T1000 (cell line): ENCODE measurements at regions not wholly inside any gene's neighbourhood (a gene's known extent, or its start where the extent isn't known, plus 50 kb on each side); places are given as distances from the start of the nearest gene placed in this dataset.

Experiments
- DNase-seq: peaks from one replicate; lab custom pipeline; 2025; ENCODE audit warnings: mixed read lengths; lab: John Stamatoyannopoulos, UW

GRCh38 chr2:15826273-15826717 lies 114.1 kb upstream of the MYCN start:
- no peak for DNase-seq

- DNase-seq, result no peak
Measured at GRCh38 chr2:15827001-15827400, 113.3 kb upstream of the MYCN start.

GRCh38 chr2:15828576-15828975 lies 111.8 kb upstream of the MYCN start:
- no peak for DNase-seq

- DNase-seq, result no peak
Measured at GRCh38 chr2:15829091-15829801, 111.1 kb upstream of the MYCN start.

- DNase-seq, result no peak
Measured at GRCh38 chr2:15829985-15830384, 110.4 kb upstream of the MYCN start.

- DNase-seq, result no peak
Measured at GRCh38 chr2:15830937-15831549, 109.3 kb upstream of the MYCN start.

- no peak for DNase-seq
Measured at GRCh38 chr2:15832030-15832709, 108.2 kb upstream of the MYCN start.

GRCh38 chr2:15832849-15833680 lies 107.3 kb upstream of the MYCN start:
- DNase-seq, result no peak

- no peak for DNase-seq
Measured at GRCh38 chr2:15833731-15834130, 106.6 kb upstream of the MYCN start.

- no peak for DNase-seq
Measured at GRCh38 chr2:15834381-15835031, 105.8 kb upstream of the MYCN start.

- no peak for DNase-seq
Measured at GRCh38 chr2:15835991-15836688, 104.2 kb upstream of the MYCN start.

- no peak for DNase-seq
Measured at GRCh38 chr2:15836689-15837610, 103.4 kb upstream of the MYCN start.

- no peak for DNase-seq
Measured at GRCh38 chr2:15838481-15839090, 101.8 kb upstream of the MYCN start.

GRCh38 chr2:15839426-15840124 lies 100.8 kb upstream of the MYCN start:
- no peak for DNase-seq

GRCh38 chr2:15840148-15840547 lies 100.2 kb upstream of the MYCN start:
- DNase-seq, result no peak

GRCh38 chr2:15840969-15841368 lies 99.4 kb upstream of the MYCN start:
- DNase-seq, result no peak

GRCh38 chr2:15841776-15842560 lies 98.4 kb upstream of the MYCN start:
- DNase-seq, result no peak
